Left lung (tissue), 4 donors: ENCODE measurements at regions not wholly inside any gene's neighbourhood (a gene's known extent, or its start where the extent isn't known, plus 50 kb on each side); places are given as distances from the start of the nearest gene placed in this dataset.
"Not testable (repeated sequence)": the region's sequence is repeated elsewhere in the genome, so short reads cannot be mapped to it uniquely, and the experiment has no call there.

Experiments used
- ATAC-seq: fragments of 200-7000 bp; cut with Tn5 transposase; one replicate; pipeline ENCODE4 v1.9.1; 2020; ENCODE audit warnings: moderate library complexity
- DNase-seq, 4 donors: peaks; one replicate each; pipeline ENCODE4 v3.0.0-alpha.2; 2013 to 2020
- H3K27ac ChIP-seq, 2 donors: fragments of 200-600 bp; sonication (generic) in 1 of 2; one replicate each; pipeline versions ENCODE4 v1.5.0 to v1.8.0; 2020 to 2021
- H3K27me3 ChIP-seq, 2 donors: fragments of 200-600 bp; sonication (generic) in 1 of 2; one replicate each; pipeline versions ENCODE4 v1.5.0 to v1.8.0; 2020 to 2021
- H3K36me3 ChIP-seq, 2 donors: fragments of 200-600 bp; sonication (generic) in 1 of 2; one replicate each; pipeline versions ENCODE4 v1.5.0 to v1.8.0; 2020 to 2021
- H3K4me1 ChIP-seq, 2 donors: fragments of 200-600 bp; one replicate each; pipeline ENCODE4 v1.8.0; 2021
- H3K4me3 ChIP-seq, 2 donors: fragments of 200-600 bp; sonication (generic) in 1 of 2; one replicate each; pipeline versions ENCODE4 v1.5.0 to v1.8.0; 2020 to 2021; ENCODE audit warnings: mild to moderate bottlenecking in 1 of 2
- H3K9me3 ChIP-seq, 2 donors: fragments of 200-600 bp; sonication (generic) in 1 of 2; one replicate each; pipeline versions ENCODE4 v1.5.0 to v1.8.0; 2020 to 2021
- intact Hi-C, 2 donors: fragments of 100-400 bp; cut with DNase I; formaldehyde crosslinking; loops; one replicate each; pipeline versions ENCODE4 v1.11.2 to v1.14.2; 2022
- donor health status: DM: no; HTN: yes; CAD: no.
- donor health status: DM: no; HTN: no; CAD: no.

- ATAC-seq, H3K36me3 ChIP-seq, H3K4me1 ChIP-seq, intact Hi-C loops, H3K9me3 ChIP-seq, H3K27ac ChIP-seq, H3K4me3 ChIP-seq, H3K27me3 ChIP-seq: not testable (repeated sequence)
- peak in 1 of 4 donors; percentile 18 for DNase-seq
Measured at GRCh38 chr9:62452572-62452971, 1262.7 kb downstream of the SPATA31A7 start.

GRCh38 chr9:62464181-62464580 lies 1274.3 kb downstream of the SPATA31A7 start:
- H3K4me3 ChIP-seq, ATAC-seq, DNase-seq, H3K27ac ChIP-seq, H3K36me3 ChIP-seq, H3K27me3 ChIP-seq, H3K9me3 ChIP-seq, H3K4me1 ChIP-seq, intact Hi-C loops: not testable (repeated sequence)

- H3K4me3 ChIP-seq, H3K4me1 ChIP-seq, H3K27me3 ChIP-seq, intact Hi-C loops, H3K27ac ChIP-seq, H3K9me3 ChIP-seq, H3K36me3 ChIP-seq, DNase-seq, ATAC-seq: not testable (repeated sequence)
Measured at GRCh38 chr9:62464948-62465347, 1275.1 kb downstream of the SPATA31A7 start.
